SK-N-MC (cell line): ENCODE measurements at regions not wholly inside any gene's neighbourhood (a gene's known extent, or its start where the extent isn't known, plus 50 kb on each side); places are given as distances from the start of the nearest gene placed in this dataset.

Experiments used
- EZH2 ChIP-seq: fragments of 200-600 bp; sonication (generic); IDR thresholded peaks from one replicate; pipeline ENCODE4 v1.6.1; 2017; ENCODE audit warnings: antibody characterized with exemption
- POLR2AphosphoS5 ChIP-seq: IDR thresholded peaks from 2 replicates; pipeline ENCODE4 v1.6.1; 2012; ENCODE audit warnings: mild to moderate bottlenecking, low read depth, low read length, borderline replicate concordance

GRCh38 chr5:61610678-61611024 lies 278.6 kb downstream of the ZSWIM6 start:
- TF ChIP-seq EZH2 (no peak), POLR2AphosphoS5 (no peak)
